Skin of body (tissue), 1 donor: ENCODE measurements at regions not wholly inside any gene's neighbourhood (a gene's known extent, or its start where the extent isn't known, plus 50 kb on each side); places are given as distances from the start of the nearest gene placed in this dataset.

Experiments used
- DNase-seq: peaks from one replicate; lab custom pipeline; 2025; lab: John Stamatoyannopoulos, UW

DNA sequence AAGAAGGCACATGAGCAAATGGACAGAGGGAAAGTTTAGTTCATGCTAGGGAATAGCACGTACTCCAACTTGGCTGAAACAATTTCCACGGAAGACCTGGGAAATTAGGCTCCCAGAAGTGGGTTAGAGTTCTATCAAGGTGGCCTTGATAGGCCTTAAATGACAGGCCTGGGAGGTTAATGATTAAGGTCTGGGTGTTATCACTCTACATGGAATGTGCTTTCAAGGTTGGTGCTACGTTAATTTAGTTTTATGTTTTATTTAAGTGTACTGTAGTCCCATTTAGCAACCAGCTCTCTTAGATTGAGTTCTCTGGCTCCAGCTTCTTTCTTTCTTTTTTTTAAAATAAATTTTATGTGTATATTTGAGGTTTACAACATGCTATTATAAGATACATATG, 121.4 kb upstream of the MEF2C start:
- DNase-seq, result no peak

DNA sequence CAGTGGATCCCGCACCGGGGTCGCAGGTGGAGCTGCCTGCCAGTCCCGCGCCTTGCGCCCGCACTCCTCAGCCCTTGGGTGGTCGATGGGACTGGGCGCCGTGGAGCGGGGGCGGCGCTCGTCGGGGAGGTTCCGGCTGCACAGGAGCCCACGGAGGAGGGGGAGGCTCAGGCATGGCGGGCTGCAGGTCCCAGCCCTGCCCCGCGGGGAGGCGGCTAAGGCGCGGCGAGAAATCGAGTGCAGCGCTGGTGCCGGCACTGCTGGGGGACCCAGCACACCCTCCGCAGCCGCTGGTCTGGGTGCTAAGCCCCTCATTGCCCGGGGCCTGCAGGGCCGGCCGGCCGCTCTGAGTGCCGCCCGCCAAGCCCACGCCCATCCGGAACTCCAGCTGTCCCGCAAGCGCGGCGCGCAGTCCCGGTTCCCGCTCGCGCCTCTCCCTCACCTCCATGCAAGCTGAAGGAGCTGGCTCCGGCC, 120.6 kb upstream of the MEF2C start:
- DNase-seq, result no peak

DNA sequence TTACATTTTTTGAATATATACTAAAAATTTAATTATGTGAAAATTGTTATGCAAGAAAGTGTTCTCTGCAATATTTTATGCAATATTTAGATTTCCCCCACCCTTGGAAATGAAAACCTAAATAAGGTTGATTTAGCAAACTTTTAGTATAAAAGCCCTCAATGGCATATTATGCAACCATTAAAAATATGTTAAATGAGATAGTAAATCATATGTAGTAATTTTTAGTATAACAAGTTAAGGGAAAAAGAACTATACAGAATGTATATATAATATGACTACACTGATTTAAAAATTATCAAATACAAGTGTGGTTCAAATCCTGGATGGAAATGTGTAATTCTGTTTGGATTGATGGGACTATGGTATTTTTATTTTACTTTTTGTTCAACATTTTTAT, 116.9 kb upstream of the MEF2C start:
- no peak for DNase-seq

DNA sequence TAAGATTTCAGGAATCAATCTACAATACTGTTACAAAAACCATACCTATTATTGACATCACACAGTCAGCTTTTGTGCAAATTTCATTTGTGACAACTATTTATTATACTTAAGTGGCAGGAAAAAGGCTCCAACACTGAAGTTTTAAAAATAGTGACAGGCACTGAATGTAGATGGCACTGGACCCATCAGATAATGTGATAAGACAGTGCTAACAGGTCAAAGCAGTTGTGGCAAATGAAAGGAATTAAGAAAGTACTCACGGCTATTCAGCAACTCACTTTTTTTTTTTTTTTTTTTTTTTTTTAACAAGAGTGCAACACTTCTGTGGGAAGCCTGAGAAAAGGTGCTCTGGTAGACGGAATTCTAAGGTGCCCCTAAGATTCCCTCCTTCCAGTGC, 115.0 kb upstream of the MEF2C start:
- DNase-seq, result no peak

DNA sequence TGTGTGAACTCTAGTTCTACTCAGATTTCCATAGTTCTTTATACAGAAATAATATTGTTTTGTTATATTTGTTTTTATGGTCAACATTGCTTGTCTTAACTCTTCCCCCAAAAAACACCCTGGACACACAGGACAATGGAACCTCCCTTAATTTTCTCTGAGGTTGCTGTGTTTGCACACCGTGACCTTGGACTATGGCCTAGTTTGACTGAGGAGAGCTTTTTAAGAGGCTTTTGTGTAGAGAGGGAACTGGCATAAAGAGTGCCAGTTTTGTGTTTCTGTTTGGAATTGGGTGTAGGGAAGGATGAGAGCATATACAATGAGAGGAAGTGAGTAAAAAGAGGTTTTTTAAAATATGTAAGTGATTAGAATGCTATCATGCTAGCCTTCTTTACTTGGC, 101.1 kb upstream of the MEF2C start:
- DNase-seq, result no peak

DNA sequence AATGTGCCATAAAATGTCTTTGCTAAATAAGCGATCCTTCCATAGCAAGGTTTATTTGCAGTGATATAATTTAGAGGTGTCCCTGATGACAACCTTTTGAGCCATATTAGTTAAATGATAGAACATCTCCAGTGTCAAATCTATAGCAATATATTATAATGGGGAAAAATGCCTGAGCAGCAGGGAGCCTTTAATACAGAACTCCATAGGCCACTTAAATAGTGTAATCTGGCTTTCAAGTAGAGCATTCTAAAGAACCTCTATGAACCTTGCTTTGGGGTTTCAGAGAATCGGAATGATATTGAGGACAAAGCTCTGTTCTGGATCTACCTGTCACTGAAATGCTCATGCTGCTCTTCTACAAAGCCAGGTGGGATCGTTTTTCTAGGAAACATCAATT, 96.7 kb upstream of the MEF2C start:
- no peak for DNase-seq

DNA sequence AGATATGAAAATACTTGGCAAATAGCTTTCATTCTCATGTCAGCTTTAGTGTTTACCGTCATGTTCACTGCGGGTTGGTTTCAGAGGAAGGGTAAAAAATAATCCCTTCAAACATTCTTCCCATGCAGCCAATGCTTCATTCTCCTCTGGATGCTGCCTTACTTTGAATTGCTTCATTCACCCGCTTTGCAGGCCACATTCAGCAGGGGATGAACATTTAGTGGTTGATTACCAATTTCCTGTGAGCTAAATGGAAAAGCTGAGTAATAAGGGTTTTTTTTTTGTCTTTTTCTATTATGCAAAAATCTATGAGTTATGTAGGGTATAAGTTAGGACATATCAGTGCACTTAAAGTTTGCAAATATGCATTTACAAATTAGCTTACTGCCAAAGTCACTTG, 96.3 kb upstream of the MEF2C start:
- DNase-seq, result no peak

DNA sequence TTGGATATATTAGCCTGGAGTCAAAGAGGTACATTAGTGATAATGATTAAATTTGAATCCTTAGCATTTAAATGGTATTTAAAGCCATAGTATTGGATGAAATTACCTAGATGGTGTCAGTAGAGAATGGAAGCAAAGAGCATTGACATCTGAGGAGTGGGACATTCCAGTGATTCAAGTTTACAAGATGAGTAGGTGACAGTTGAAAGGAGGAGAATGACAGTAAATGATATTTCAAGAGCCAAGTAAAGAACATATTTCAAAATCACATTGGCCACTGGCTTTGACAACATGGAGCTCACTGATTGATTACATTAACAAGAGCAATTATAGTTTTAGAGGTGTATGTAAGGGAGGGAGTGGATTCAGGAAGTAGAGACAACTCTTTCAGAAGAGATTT, 93.9 kb upstream of the MEF2C start:
- DNase-seq, result no peak

DNA sequence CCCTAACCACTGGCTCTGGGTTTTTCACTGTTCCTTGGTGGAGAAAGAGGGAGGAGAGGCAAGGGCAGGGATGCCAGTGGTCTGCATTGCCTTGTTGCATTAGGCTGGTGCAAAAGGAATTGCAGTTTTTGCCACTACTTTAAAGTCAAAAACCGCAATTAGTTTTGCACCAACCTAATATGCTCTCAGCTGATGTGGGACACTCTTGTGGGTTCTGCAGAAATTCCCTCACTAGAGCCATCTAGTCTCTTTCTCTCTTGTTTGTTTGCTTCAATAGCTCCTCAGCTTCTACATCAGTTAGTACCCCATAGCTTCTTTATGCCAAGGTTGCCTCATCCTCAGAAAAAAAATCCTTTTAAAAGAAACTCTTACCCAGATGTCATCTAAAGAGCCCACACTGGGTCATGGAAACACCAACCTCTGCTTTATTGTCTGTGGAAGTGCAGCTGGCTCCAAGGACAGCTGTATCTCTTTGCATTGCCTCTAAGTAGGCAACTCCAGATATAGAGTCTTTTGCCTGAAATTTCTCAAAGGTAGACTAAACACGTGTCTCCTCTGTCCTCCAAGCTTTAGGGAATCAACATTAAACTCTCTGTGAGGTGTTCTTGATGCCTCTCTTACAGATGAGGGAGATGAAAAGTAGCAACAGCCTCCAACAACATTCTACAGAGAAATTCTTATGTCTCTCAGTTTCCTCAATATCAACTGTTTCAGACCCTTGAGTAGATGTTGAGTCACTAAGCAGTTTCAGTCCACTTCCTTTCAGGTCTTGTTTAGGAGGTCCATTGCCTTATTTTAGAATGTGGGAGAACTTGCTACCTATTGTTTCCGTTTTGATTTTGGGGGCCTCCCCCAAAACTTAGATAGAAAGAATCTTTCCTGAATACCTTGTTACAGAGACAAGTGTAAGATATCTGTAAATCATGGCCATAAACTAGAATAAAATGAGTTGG, 84.9 kb upstream of the MEF2C start:
- no peak for DNase-seq

DNA sequence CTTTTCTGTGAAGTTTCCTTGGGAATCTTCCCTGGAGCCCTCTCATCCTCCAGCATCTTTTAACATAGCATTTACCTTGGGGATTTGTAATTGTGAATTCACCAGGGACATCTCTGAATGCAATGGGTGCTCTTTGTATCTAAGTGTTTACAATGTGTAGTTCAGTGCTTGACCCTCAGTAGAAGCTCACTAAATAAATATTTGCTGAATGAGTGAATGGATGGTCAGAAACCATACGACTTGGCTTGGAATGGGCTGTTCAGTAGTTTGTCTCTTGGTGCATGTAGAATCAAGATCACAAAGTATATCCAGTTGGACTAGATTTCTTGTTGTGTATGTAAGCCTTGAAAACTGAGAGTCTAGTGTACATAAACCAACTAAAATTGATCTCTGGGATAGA, 81.8 kb upstream of the MEF2C start:
- DNase-seq, result no peak

DNA sequence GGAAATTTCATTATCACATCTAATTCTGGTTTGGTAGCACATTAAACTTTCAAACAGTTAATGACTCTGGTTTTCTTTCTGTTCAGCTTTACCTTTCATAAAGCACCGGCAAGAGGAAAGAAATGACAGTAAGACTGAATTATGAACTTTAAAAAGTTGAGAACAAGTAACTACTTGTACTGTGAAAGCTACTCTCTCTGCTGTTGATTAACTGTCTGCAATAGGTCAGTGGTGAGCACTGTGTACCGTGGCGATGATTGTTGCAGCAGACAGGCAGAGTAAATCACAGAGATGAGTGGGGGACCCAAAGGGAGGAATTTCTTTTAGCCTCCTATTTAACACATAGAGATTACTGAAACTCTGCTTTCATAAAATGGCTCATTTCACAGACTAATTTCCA, 74.0 kb upstream of the MEF2C start:
- DNase-seq, result no peak

DNA sequence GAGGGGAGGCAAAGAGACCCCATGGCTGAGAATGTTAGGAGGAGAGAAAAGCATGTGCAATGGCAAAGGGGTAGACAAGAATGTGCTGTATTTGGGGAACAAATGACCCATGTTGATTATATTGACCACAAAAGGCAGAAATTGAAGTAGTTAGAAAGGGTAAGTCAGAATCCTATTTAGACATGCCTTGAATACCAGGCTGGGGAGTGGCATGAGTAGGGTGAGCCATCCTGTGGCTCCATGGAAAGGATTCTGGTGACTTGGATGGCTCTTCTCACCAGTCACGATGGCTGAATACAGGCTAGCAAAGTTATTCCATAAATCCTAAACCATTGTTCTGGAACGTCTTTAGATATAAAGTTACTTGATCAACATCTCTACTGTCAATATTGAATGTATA, 73.4 kb upstream of the MEF2C start:
- DNase-seq, result no peak

DNA sequence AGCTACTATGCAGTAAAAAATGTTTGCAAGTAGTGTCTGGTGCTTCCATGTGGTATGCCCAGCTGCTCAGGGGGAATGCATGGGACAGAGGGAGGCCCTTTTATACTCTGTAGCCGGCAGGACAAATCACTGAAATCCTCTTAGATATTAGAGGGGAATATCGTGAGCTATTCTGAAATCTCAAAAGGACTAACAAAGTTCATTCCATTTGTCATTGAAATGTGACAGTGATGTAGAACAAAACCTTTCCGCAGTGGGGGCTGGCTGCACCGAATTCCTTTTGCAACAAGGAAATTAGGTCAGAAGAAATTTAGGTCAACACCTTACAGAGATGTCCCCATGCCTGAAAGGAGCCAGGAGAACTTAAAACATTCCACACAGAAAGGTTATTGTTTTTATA, 72.4 kb upstream of the MEF2C start:
- DNase-seq, result no peak

DNA sequence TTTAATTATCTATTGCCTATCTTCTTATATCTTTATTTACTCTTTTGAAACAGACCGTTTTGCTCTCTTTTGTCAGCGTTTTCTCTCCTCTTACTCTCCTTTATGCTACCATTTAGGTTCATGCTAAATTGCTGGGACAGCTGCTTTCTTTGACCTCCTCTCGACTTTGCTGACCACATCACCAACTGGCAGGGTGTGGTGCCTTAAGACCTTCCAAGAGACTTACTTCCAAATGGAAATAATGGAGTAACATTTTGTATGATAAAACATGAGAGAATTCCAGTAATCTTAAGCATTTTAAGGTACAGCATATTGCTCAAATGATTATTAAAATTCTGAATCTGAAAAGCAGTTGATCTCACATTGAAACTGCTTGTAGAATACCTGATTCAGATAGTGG, 71.5 kb upstream of the MEF2C start:
- no peak for DNase-seq

DNA sequence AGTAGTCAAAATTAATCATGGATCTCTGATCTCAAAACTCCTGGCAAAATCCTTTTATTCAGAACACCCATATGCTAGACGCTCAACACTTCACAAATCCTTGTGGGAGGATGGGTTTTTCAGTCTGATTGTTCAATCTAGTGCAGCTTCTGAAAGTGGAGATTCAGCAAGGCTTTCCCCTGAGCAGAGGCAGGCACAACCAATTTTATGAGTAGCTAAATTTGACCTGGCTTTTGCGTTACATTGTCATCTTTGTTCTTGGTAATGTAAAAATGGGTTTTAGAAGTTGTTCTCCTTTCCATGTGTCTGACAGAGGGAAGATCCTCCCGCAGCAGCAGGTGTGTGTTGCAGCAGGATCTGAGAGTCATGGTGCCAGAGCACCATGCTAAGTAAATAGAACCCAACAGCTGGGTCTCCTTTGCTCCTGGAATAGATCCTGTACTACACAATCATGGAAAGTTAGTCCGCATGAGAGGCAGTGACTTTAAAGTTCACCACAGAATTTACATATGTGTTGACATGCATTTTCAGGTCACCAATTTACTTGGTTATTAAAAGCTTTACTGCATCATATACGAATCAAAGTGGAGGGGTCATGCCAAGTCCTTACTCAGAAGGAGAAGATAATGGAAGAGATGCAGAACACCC, 70.1 kb upstream of the MEF2C start:
- DNase-seq, result no peak

DNA sequence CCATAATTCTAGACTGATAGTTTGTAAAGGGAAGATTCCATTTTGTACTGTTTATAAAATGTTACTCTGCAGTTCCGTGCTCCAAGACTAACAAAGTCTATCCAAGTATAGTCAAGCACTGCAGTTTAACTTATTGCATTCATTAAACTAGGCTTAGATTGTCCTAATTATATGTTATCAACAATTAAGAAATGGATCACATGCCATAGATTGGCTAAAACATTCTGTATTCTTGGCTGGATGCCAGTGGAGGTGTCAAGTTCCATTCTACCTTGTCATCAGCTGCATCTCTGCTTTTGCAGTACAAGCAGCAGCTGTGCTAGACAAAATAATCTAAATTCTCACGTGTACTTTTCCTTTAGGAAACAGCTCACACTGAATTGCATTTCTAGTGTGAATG, 69.4 kb upstream of the MEF2C start:
- no peak for DNase-seq

DNA sequence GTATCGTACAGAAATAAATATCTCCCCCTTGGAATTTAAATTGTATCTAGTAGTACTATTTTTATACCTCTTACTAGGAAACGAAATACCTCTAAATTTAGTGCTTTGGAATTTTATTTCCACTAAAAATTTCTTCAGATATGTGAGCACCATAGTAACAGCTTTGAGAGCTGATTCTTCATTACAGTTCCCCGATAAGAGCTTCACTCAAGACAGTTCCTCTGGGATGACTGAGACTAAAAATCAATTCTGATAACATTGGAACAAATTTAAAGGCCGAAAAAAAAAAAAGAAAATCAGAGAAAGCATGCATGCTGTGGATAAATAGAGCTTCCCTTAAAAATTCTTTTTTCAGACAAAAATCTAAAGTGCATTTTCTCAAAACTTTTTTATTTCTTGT, 68.5 kb upstream of the MEF2C start:
- DNase-seq, result no peak

DNA sequence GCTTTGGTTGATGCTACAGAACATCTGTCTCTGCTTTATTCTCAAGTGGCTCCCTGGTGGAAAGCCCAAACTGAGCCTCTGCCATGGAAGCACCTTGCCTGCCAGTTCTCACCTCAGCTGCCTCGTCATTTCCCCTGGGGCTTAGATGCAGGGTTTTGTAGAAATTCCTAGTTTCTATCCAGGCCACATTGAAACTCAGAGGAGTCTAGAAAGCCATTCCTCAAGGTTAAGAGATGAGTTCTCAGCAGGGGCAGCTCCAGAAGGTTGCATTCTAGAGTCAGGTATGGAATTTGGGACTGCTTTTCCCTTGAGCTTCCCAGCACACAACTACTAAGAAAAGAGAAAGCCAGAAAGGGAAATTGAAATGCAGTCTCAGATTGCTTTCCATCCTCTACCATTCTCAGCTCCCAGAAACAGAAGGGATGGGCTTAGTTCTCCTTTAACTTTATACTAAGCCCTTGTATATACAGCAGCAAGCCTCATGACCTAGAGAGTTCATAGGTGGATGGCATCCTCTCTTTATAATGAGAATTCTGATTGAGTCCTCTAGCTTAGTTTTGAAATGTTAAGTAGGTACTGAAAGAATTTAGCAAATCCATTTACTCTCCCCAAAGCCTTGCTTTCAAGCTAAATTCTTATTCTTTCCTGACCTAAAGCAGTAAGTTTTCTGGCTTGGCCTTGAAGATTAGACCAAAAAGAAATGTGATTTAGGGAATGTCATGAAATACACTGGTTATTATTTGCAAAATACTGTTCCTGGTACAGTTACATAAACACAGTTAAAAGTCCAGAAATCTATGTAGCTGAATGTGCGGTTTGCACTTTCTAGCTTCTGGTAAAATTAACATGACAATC, 66.0 kb upstream of the MEF2C start:
- DNase-seq, result no peak

DNA sequence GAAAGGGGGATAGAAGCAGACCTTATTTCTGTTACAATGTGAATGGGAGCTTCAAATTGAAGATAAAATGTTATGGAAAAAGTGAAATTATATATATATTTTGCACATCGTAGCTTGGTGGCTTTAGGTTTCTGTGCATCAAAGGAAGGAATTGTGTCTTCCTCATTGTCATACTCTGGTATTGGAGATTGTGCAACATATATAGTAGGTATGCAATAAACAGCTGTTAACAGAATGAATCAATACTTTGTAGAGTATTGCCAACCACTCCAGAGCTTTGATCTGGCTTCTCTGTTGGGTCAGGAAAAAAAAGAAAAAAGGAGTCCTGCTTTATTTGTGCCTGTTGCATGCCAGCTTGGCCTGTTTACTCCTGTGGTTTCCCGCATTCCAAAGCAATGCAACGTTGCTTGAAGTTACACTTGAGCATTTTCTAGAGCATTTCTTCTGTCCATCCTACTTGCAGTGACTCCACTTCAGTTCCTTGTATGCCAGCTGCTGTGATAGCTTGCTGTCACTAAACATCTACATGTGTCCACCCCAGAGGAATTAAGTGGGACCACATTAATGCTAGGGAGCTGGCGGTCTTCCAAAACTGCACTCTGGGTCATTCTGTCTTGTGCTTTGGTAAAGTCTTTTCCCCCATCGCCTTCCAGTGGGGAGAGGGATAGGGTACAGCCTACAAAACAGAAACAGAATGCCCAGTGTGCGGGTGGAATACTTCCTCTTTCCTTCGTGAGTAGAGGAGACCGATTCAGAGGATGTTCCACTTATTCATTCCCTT, 62.0 kb upstream of the MEF2C start:
- no peak for DNase-seq

DNA sequence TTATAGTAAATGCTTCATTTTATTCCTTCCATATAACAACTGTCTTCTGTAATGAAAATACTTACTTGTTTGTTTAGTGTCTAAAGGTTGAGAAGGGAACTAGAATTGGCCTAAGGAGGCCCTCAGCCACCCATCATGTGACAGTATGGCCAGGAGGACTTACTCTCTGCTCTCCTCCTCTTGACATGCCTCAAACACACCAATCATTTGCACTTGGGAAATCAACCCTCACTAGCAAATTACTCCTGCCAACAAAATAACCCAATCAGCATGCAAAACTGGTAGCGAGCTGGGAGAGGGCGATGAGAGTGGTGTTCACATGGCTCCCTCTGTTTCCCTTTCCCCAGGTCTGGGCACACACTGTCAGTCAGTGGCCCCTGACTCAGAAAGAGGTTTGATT, 58.6 kb upstream of the MEF2C start:
- DNase-seq, result no peak

DNA sequence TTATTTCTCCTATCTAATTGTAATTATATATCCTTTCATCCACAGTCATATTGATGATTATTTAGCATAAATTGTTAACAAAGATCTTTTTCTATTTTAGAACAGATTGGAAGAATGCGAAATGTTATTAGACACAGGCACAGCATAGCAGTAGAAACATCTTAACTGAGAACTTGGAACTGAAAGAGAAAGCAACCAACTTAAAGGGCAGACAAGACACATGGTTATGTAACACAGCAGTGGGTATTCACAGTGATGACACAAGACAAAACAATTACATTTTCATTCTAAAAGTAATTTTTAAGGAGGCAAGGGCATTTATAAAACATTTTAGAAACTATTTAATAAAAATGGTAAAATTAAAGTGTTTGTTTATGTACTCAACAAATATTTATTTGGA, 57.7 kb upstream of the MEF2C start:
- DNase-seq, result peak; percentile 5
